PC-3 (cell line): ENCODE measurements at regions not wholly inside any gene's neighbourhood (a gene's known extent, or its start where the extent isn't known, plus 50 kb on each side); places are given as distances from the start of the nearest gene placed in this dataset.

ENCODE experiments used
- ATAC-seq: fragments of 200-7000 bp; cut with Tn5 transposase; 2 replicates; pipeline ENCODE4 v1.9.1; 2020; ENCODE audit warnings: mild to moderate bottlenecking, moderate library complexity
- BruUV-seq: library from RNA; stranded (reverse); fragments of 400-500 nt; replicated peaks from 2 replicates; lab custom pipeline; 2021; lab: Mats Ljungman, UMichigan
- CTCF ChIA-PET: fragments of 300-600 bp; sonication (Branson Sonifier 250); formaldehyde crosslinking; loops from one replicate; lab custom pipeline; 2022; ENCODE audit warnings: antibody characterized with exemption; lab: Charles Lee
- POLR2A ChIA-PET: fragments of 300-600 bp; sonication (Branson Sonifier 250); formaldehyde crosslinking; loops from one replicate; lab custom pipeline; 2022; ENCODE audit warnings: antibody characterized with exemption; ENCODE audit not compliant: unreplicated experiment; lab: Charles Lee
- DNase-seq: peaks from one replicate; pipeline ENCODE4 v3.0.0-alpha.2; 2015
- H2AFZ ChIP-seq: fragments of 300-600 bp; sonication (generic); 2 replicates; pipeline ENCODE4 v1.6.0; 2016; ENCODE audit warnings: antibody characterized with exemption, low read length
- H3F3A ChIP-seq: fragments of 300-600 bp; sonication (generic); one replicate; pipeline ENCODE4 v1.6.0; 2017; ENCODE audit warnings: antibody characterized with exemption, low read length, control low read depth, mild to moderate bottlenecking; ENCODE audit not compliant: unreplicated experiment
- H3K27ac ChIP-seq: fragments of 300-600 bp; sonication (generic); 2 replicates; pipeline ENCODE4 v1.5.1; 2016; ENCODE audit warnings: mild to moderate bottlenecking, low read length
- H3K27me3 ChIP-seq: fragments of 300-600 bp; sonication (generic); 2 replicates; pipeline ENCODE4 v1.6.1; 2016; ENCODE audit warnings: low read length, mixed read lengths
- H3K36me3 ChIP-seq: fragments of 300-600 bp; sonication (generic); 2 replicates; pipeline ENCODE4 v1.6.1; 2016; ENCODE audit warnings: low read depth, mixed run types, low read length, mixed read lengths
- H3K4me1 ChIP-seq: fragments of 300-600 bp; sonication (generic); 2 replicates; pipeline ENCODE4 v1.5.1; 2016; ENCODE audit warnings: low read length; ENCODE audit not compliant: insufficient read depth
- H3K4me2 ChIP-seq: fragments of 300-600 bp; sonication (generic); 2 replicates; pipeline ENCODE4 v1.6.0; 2016; ENCODE audit warnings: low read length
- H3K4me3 ChIP-seq: fragments of 300-600 bp; sonication (generic); 2 replicates; pipeline ENCODE4 v1.5.1; 2016; ENCODE audit warnings: mild to moderate bottlenecking, low read length, mixed read lengths
- H3K79me2 ChIP-seq: fragments of 300-600 bp; sonication (generic); 2 replicates; pipeline ENCODE4 v1.6.1; 2017; ENCODE audit warnings: low read length, mixed read lengths
- H3K9ac ChIP-seq: fragments of 300-600 bp; sonication (generic); 2 replicates; pipeline ENCODE4 v1.6.0; 2016; ENCODE audit warnings: mild to moderate bottlenecking, low read length
- H3K9me2 ChIP-seq: fragments of 300-600 bp; sonication (generic); replicated peaks from 2 replicates; pipeline ENCODE4 v1.6.1; 2016; ENCODE audit warnings: mixed run types, low read length, mixed read lengths
- H3K9me3 ChIP-seq: fragments of 300-600 bp; sonication (generic); 2 replicates; pipeline ENCODE4 v1.6.1; 2016; ENCODE audit warnings: low read length, mixed read lengths
- H4K20me1 ChIP-seq: fragments of 300-600 bp; sonication (generic); 2 replicates; pipeline ENCODE4 v1.6.1; 2016; ENCODE audit warnings: low read length, mixed read lengths
- EZH2 ChIP-seq: fragments of 300-600 bp; sonication (generic); IDR thresholded peaks from one replicate; pipeline ENCODE4 v1.6.1; 2017; ENCODE audit warnings: antibody characterized with exemption, mild to moderate bottlenecking, low read length; ENCODE audit not compliant: unreplicated experiment
- EZH2phosphoT487 ChIP-seq: fragments of 300-600 bp; sonication (generic); IDR thresholded peaks from 2 replicates; pipeline ENCODE4 v1.6.1; 2018; ENCODE audit warnings: mild to moderate bottlenecking, antibody characterized with exemption, low read length, borderline replicate concordance
- intact Hi-C: fragments of 100-400 bp; cut with micrococcal nuclease; formaldehyde crosslinking; loops from 2 replicates; pipeline ENCODE4 v1.9.0; 2023
- TF ChIP-seq, protein P1 (sequence below): fragments of 300-600 bp; sonication (generic); conservative IDR thresholded peaks from 2 replicates; pipeline ENCODE4 v1.5.1; 2017; ENCODE audit warnings: antibody characterized with exemption, low read depth, mild to moderate bottlenecking, low read length

DNA sequence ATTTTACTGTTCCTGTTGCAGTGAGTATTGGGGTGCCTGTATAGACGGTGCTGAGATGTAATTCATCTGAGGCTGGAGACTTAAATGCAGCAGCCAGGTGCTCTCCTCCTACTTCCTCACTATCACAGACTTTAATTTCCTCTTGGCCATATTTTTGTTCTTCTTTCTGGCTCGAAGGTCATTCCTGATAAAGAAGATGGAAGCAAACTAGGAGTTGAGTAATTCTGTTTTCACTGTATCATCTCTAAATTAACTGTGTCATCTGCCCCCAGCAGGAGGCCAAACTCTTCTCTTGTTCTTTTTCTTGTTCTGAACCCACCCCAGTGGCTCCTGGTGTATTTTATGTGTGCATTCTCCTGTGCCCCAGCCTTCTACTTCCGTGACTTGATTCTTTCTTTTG, 141.7 kb upstream of the ARHGAP5 start:
- H3K4me3 ChIP-seq = no peak overlapping the region
- peaks cover 44% of the 10 kb centered on the region for H3K4me1 ChIP-seq
- DNase-seq (no peak), ATAC-seq (no peak)
- CTCF ChIA-PET = interaction anchor here (0.6 kb wide), 1 partner anchor 204 kb away, joined by 3 read pairs; no protein-coding TSS in a partner anchor
- no peak overlapping the region for H3K4me2 ChIP-seq
- intact Hi-C loops = loop anchor here (5.0 kb wide), 2 partner anchors 297 to 627 kb away; no protein-coding TSS in a partner anchor
- H3K9me2 ChIP-seq = no peaks in the 10 kb centered on the region
- no peak overlapping the region for H2AFZ ChIP-seq
- H3K9ac ChIP-seq = no peak overlapping the region
- no TSS peak for BruUV-seq
- no peaks in the 10 kb centered on the region for H3K36me3 ChIP-seq
- POLR2A ChIA-PET = no interaction called here
- no peaks in the 10 kb centered on the region for H3K27me3 ChIP-seq
- TF ChIP-seq EZH2 (no peak), EZH2phosphoT487 (no peak)
- TF ChIP-seq, protein P1, sequence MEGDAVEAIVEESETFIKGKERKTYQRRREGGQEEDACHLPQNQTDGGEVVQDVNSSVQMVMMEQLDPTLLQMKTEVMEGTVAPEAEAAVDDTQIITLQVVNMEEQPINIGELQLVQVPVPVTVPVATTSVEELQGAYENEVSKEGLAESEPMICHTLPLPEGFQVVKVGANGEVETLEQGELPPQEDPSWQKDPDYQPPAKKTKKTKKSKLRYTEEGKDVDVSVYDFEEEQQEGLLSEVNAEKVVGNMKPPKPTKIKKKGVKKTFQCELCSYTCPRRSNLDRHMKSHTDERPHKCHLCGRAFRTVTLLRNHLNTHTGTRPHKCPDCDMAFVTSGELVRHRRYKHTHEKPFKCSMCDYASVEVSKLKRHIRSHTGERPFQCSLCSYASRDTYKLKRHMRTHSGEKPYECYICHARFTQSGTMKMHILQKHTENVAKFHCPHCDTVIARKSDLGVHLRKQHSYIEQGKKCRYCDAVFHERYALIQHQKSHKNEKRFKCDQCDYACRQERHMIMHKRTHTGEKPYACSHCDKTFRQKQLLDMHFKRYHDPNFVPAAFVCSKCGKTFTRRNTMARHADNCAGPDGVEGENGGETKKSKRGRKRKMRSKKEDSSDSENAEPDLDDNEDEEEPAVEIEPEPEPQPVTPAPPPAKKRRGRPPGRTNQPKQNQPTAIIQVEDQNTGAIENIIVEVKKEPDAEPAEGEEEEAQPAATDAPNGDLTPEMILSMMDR = no peak
- no peaks in the 10 kb centered on the region for H3K79me2 ChIP-seq
- H3K9me3 ChIP-seq = no peaks in the 10 kb centered on the region
- H4K20me1 ChIP-seq = no peaks in the 10 kb centered on the region
- no peak overlapping the region for H3K27ac ChIP-seq
- no peaks in the 10 kb centered on the region for H3F3A ChIP-seq

DNA sequence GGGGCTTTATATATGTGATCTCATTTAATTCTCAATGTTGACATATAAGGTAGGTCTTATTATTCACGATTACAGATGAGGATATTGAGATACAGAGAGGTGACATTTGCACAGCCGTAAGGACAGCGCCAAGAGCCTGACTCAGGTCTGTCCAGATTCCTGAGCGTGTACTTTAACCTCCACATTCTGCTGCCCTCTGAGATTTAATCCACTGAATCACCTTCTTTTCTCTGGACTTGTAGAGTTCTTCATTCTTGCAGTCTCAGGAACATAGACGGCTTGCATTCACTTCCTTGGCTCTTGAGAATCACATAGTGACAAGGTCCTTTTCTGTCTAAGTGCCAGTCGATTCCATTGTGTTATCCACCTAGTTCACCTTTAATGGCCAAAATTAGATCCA, 141.0 kb upstream of the ARHGAP5 start:
- Histone ChIP-seq H3K36me3 (no peaks in the 10 kb centered on the region), H3K4me2 (no peak overlapping the region), H3K9me2 (no peaks in the 10 kb centered on the region), H3K4me3 (no peak overlapping the region), H3K27ac (no peak overlapping the region), H3K4me1 (peaks cover 40% of the 10 kb centered on the region), H3K9ac (no peak overlapping the region), H3K9me3 (no peaks in the 10 kb centered on the region), H3F3A (no peaks in the 10 kb centered on the region), H4K20me1 (no peaks in the 10 kb centered on the region), H2AFZ (no peak overlapping the region), H3K79me2 (no peaks in the 10 kb centered on the region), H3K27me3 (no peaks in the 10 kb centered on the region)
- DNase-seq (peak; percentile 38), ATAC-seq (no peak)
- intact Hi-C loops = loop anchor here (5.0 kb wide), 2 partner anchors 296 to 626 kb away; no protein-coding TSS in a partner anchor
- POLR2A ChIA-PET = no interaction called here
- no TSS peak for BruUV-seq
- CTCF ChIA-PET = interaction anchor here (0.6 kb wide), 1 partner anchor 203 kb away, joined by 3 read pairs; no protein-coding TSS in a partner anchor
- TF ChIP-seq EZH2phosphoT487 (no peak), EZH2 (no peak)
- TF ChIP-seq, protein P1 = no peak

DNA sequence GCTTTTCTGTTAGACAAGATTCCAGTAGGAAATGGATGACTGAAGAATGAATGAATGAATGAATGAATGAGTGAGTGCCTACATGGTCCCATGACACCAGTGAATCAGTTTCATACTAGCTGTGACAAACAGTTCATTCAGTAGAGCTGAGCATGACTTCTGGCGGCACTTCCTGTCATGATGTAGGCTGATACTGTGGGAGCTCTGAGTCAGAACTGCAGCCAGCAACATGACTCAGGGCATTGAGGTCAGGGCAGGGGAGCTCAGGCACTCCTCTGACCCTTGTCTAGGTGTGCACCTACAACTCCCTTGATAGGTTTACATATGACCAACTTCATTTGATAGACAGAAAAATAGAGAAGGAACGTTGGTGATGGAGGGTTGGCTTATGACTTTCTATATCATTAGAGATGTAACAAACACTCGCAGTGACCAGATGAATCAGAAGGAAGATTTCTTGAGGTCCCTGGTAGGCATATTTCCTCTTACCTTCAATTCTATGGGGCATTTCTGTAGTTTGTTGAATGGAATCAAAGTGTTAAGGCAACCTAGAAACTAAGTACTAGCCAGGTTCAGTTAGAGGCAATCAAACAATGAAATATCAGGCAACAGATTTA, 139.3 kb upstream of the ARHGAP5 start:
- ChIA-PET CTCF (interaction anchor here (0.8 to 1.0 kb wide), 3 partner anchors 13 to 317 kb away, joined by 3 read pairs; no protein-coding TSS in a partner anchor), POLR2A (no interaction called here)
- no peaks in the 10 kb centered on the region for H3K9me3 ChIP-seq
- ATAC-seq (peak; percentile 92), DNase-seq (peak; percentile 94)
- no peak overlapping the region for H3K4me3 ChIP-seq
- no peaks in the 10 kb centered on the region for H4K20me1 ChIP-seq
- H3K9ac ChIP-seq = no peak overlapping the region
- intact Hi-C loops = loop anchor here (5.0 kb wide), 2 partner anchors 294 to 624 kb away; no protein-coding TSS in a partner anchor
- H3K27me3 ChIP-seq = no peaks in the 10 kb centered on the region
- H3K36me3 ChIP-seq = no peaks in the 10 kb centered on the region
- H3K79me2 ChIP-seq = no peaks in the 10 kb centered on the region
- no peaks in the 10 kb centered on the region for H3K9me2 ChIP-seq
- no peak for TF ChIP-seq EZH2
- TF ChIP-seq, protein P1 = no peak
- no peak for TF ChIP-seq EZH2phosphoT487
- peak overlapping the region; percentile 49 for H3K4me2 ChIP-seq
- no peak overlapping the region for H2AFZ ChIP-seq
- BruUV-seq = no TSS peak
- H3K4me1 ChIP-seq = peaks cover 40% of the 10 kb centered on the region
- no peaks in the 10 kb centered on the region for H3F3A ChIP-seq
- H3K27ac ChIP-seq = peak overlapping the region; percentile 75
